Stimulated activated CD4-positive, alpha-beta T cell treated with anti-CD3 and anti-CD28 coated beads, TNF-alpha, amount 100 ng/mL, for 48 hours (primary cell): ENCODE measurements at regions not wholly inside any gene's neighbourhood (a gene's known extent, or its start where the extent isn't known, plus 50 kb on each side); places are given as distances from the start of the nearest gene placed in this dataset.
"Not testable (repeated sequence)": the region's sequence is repeated elsewhere in the genome, so short reads cannot be mapped to it uniquely, and the experiment has no call there.

ENCODE experiments used
- DNase-seq, 3 donors: peaks; one replicate each; pipeline ENCODE4 v3.0.0-alpha.2; 2020; ENCODE audit warnings: low read depth in 3 of 3

DNA sequence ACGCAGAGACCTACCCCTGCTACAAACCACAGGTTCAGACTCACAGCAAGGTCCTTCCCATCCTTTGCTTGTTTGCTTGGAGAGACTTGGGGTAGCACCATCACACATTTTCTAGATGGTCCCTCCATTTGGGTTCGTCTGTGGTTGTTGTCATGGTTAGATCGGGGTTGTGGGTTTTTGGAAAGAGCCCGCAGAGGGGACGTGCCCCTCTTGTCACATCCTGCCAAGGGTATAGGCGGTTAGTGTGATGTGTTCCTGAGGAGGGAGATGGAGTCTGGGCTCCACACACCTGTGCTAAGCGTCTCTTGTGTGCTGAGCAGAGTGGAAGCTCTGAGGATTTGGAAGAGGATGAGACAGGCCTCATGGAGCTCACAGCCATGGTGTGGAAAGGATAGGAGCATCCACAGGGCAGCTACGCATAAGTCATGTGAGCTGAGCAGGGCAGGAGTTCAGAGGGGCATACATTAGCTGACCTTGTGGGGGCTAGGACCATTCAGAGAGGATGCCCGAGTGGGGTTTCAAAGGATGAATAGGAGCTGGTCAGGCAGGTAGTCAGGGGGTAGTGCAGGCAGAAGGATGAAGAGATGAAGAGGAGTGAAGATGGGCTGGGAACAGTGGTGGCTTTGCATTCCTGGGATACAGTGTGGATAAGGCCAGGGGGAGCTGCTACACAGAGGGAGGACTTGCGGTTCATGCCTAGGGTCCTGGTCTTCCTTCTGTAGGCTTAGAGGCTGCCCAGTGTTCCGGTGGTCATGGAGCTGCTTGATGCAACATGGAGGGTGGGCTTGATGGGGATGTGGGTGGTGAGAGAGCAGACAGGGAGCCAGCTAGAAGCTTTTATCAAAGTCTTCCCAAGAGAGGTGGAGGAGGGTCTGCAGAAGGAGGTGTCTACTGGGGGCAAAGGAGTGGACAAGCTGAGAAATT lies 62.9 kb downstream of the ACKR3 start:
- no peak for DNase-seq

DNA sequence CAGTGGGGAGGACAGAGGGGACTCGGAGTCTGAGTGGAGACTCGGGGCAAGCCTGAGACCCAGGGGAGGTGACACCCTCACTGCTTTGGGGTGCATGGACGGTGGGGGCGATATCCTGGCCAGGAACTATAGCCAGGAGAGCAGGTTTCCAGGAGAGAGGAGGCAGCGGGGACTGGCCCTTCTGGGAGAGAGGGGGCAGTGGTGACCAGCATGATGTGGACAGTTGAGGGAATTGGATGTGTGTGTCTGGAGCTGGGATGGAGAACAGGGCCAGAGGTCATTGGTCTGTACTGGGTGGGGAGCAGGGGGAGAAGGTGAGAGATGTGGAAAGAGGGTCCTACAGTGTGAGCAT lies 63.6 kb downstream of the ACKR3 start:
- no peak for DNase-seq

DNA sequence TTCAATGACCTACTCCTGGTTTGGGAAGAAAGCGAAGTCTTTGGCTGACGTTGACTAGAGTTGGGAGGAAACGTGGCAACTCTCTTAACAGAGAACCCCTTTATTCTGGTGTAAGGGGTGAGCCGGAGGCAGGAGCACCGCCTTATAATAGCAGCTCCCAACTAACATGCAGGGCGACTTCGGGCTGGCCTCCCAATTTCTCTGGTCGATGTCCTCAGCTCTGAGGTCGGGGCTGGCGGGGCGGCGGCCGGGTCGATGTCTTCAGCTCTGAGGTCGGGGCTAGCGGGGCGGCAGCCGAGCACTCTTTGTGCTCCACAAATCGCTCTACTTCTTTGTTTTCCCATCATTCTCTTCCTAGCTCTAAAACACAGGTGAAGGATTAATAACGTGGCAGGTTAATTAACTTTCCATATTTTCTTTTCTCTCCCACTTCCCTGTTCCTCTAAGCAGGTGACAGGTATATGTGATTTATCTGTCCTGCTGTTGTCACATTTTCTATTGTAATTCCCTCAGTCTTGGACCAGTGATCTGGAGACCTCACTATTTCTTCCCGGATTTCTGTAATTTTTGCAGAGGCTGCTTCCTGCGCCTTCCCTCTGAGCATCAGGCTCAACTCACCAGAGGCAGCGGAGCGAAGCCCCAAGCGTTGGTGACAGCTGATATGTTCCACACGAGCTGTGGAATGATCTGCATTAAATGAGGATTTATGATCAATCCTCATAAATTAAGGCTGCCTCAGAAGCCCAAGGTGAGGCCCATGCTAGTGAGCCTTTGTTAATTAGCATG lies 64.3 kb downstream of the ACKR3 start:
- DNase-seq: no peak

DNA sequence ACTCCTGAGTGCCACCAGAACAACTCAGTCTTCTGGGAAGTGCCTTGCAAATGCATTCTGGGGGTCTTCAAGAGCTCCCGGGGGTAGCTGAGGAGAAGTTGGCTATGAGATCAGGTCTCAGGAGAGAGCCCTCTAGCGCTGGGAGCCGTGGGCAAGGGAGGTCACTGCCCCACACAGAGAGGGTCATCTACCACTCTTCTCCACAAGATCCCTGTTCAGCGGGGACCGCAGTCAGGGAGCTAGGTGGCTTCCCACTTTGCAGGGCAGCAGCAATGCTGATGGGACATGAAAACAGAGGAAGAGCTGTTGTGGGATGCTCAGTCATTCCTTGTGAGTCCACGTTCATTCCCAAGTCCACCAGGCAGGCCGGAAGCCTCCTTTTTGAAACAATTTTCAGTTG lies 66.6 kb downstream of the ACKR3 start:
- DNase-seq: no peak

DNA sequence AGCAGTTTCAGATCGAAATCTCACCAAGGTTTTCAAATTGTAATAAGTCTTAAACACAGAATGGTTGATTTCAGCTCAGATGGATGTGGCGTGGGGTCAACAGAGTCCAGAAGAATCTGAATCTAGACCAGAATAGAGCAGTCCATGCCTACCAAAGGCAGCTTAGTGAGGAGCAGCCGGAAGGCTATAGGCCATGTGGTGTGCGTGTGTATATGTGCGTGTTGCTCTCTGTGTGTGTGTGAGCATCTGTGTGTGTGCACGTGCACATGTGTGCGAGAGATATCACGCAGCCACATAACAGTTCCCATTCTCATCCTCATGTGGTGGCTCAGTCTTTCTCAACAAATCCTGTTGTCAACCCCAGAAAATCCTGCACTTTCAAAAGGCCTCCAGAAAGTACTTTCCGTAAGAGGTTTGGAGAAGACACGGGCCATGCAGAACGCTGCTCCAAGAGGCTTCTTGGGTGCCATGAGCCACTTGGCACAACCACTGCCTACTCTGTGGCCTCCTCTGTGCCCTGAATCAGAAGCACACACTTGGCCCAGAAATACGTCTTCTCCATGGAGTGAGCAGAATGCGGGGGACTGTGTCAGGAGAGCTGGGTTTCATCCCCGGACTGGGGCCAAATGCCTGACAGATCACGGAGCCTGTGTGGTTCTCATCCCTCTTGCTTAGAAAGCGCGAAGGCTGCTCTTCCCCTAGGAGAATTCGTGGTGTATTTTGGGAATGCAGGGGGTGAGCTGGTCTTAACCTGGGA lies 67.3 kb downstream of the ACKR3 start:
- no peak for DNase-seq

DNA sequence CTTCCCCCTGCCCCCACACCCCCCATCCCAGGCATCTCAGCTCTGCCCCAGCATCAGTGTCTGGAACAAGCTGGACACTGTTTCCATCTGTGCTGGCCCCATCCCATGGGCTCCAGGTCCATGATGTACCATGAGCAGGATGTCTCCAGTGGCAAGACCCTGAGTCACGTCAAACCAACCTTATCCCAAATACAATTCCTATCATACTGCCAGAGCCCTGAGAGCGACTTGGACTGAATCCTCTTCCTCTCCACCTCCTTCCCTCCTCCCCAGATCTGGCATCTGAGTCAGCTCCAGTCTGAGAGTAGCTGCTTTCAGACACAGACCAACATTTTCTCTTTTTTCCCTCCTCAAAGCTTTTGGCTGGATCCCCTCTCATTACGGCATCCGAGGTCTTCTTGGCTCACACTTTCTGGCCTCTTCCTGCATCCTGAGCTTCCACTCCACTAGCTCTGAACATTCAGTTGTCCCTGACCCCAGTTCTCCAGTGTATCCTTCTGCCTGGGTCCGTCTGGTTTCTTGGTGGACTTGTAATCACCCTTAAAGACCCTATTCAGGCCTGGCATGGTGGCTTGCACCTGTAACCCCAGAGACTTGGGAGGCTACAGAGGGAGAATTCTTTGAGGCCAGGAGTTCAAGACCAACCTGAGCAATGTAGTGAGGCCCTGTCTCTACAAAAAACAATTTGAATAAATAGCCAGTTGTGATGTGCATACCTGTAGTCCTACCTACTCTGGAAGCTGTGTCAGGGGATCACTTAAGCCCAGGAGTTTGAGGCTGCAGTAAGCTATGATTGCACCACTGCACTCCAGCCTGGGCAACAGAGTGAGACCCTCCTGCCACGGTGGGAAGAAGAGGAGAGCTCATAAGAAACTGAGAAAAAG lies 68.3 kb downstream of the ACKR3 start:
- no peak for DNase-seq

DNA sequence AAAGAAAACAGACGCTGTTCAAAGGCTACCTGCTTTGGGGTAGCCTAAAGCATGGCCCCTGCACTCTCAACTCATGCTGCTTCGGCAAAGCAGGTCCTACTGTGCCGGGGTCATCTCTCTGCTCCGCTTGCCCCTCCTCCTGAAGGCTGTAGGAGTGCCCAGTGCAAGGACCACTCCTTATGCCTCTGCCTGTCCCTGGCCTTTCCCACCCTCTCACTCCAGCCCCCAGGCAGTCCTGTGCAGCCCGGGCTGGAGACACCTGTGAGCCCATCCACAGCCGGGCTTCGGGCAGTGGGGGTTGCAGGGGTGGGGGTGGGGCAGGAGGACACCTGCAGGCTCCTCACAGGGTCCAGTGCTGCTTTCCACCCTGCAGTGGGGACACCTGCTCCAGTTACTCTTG lies 69.1 kb downstream of the ACKR3 start:
- no peak for DNase-seq

DNA sequence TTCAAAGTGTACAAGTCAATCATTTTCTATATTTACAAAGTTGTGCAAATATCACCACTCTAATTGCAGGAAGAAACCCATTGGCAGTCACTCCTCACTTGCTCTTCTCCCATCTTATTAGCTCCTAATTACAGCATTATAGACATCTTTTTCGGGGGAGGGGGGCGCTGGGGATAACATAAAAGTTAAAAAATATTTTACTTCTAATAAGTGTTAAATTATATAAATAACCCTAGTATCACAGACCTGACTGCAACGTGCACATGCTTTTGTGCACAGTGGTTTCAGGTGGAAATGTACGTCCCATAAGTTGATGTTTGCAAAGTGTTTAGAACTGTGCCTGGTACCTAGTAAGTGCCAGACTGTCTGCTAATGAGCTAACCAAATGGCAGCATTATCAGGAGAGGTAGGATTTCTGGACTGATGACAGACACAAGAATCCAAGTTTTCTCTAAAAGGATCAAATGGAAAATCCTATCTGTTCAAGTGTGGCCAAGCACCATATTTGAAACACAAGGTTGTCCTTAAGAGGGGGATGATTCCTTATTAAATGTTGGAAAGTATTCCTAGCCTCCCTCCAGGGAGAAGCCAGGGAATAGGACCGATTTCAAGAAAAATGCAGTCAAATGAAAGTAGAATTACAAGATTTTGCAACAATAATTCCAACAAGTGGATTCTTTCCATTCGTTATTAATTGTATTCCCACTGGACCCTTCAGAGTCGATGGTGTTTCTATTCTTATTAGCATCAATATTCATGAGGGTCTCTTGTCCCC lies 70.0 kb downstream of the ACKR3 start:
- DNase-seq: no peak

DNA sequence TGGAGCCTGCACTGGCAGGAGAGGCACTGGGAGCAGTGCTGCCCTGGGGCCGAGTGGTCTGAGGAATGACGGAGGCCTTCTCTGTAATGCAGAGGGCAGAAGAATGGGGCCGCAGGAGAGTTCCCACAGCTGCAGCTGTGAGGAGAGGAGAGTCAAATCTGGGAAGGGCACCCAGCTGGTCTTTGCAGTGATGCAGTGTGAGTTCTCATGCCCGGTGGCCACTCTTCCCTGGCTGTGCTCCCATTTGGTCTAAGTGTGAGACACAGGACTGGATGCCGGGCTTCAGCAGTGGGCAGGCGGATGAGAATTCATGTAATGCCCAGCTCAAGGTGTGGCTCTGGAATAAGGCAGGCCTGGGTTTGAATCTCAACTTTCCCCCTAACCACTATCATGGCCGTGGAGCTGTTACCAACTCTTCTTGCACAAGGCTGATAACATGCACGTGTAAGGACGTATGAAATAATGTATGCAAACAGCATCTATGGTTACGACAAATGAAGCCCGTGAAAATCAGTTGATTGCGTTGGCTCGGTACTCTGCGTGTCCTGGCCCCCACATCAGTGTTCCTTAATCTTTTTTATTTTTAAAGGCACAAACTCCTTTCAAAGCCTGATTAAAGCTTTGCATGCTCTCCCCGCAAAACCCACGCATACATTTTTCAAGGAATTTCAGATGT lies 71.6 kb downstream of the ACKR3 start:
- no peak for DNase-seq

DNA sequence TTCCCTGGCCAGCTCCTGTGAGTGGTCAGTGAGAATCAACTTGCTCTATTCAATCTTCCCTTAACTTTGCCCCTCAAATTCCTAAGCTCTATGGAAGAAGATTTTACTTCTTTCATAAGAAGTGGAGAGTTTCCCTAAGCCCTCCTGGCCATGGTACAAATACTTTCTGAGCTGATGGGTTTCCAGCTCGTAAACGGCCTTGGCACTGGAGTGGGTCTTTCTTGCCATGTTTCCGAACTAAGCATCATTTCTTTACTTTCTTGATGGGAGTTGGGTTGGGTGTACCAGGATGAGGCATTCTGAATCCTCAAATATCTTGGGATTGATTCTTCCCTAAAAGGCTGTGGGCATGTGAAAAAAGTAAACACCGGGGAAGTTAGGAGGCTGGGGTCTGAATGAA lies 72.5 kb downstream of the ACKR3 start:
- DNase-seq: no peak

DNA sequence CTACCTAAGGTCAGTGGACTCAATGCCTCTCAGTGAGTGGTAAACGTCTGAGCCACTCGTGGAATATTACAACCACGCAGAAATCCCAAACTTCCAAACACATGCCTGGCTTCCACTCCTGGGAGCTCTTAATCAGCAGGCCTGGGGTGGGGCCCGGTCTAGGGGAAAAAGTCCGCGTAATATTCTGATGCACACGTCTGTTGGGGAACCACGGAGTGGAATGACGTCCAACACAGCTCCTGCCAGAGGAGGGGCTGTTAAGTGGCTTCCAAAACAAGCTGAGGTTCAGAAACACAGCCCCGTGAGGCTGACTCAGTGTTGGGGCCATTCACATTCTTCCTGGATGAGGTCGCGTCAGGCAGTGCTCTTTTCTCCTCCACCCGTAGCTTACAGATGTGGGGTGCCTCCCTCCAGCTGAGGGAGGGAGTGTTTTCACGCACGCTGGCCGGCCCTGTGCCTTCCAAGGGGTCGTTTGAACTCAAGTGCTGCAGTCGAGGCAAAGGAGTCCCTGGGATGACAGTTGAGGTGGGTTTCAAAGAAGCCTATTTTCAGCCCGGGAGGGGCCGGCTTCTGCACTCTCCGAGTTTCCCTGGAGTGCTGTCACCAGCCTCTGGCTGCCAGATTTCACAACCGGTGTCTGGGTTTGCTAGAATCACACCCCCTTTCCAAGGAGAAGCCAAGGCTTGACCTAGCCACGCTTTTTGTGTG lies 73.1 kb downstream of the ACKR3 start:
- no peak for DNase-seq

DNA sequence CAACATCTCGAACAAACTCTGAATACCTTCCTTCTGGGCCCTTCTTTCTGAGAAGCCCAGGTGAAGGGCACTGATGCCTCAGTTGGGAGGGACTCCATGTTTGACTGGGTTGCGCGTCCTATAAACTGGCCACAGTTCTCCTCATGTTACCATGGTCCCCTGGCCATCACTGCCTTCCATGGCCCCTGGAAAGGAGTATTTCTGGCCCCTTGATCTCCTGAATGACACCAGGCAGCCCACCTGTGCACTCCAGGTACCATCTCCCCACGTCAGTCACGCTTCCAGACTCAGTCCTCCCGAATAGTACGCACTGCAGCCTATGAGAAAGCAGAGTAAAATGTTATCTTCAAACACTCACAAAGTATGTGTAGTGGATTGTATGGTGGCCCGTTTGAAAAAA lies 73.9 kb downstream of the ACKR3 start:
- DNase-seq: no peak

DNA sequence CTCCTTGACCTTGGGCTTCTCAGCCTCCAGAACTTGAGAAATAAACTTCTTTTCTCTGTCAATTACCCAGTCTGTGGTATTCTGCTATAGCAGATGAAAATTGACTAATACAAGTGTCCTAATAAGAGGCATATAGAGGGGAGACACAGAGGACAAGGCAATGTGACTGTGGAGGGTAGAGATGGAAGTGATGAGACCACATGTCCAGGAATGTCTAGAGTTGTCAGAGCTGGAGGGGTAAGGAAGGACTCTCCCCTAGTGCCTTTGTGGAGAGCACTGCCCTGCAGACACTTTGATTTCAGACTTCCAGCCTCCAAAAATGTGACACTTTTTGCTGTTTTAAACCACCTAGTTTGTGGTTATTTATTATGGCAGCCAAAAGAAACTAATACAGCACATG lies 74.4 kb downstream of the ACKR3 start:
- DNase-seq: no peak

DNA sequence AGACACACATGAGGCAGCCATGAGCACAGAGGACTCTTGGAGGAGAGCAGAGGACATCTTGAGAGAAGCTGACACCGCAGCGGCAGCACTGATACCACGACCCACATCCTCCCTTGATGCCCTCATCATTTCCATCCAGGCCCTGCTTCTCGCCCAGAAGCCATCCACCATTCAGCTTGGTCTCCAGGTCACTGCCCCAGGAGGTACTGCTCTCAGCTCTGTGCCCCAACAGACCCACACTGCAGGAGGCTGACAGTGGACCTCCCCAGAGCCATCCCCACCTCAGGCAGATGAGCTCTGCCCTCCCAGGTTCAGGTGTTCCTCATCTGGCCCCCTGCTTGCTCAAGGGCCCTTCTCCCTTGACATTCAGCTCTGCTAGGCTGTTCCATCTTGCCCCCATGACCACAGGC lies 74.9 kb downstream of the ACKR3 start:
- no peak for DNase-seq

DNA sequence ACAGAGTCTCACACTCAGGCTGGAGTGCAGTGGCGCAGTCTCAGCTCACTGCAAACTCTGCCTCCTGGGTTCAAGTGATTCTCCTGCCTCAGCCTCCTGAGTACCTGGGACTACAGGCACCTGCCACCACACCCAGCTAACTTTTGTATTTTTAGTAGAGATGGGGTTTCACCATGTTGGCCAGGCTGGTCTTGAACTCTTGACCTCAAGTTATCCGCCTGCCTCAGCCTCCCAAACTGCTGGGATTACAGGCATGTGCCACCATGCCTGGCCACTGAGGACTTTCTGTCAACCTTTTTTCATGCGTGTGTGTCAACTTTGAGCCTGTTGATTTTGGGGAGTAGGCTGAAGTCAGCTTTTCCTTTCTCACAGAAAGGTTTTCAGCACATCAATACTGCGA lies 75.5 kb downstream of the ACKR3 start:
- DNase-seq: not testable (repeated sequence)

DNA sequence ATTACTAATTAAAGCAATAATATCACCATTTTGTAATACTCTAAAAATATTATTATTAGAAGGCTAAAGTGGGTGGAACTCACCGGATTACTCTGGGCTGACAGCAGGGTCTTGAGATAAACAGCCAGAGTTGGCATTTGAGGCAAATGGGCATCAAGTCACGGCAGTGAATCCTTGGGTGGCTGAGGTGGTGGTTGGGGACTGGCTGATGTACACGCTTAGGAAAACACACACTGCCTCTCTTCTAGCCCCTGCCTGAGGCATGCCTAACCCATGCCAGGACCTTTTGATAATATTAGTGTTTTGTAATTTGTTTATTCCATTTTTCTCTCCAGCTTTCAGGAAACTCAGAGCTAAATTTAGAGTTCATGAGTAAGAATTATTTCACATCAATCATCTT lies 76.8 kb downstream of the ACKR3 start:
- DNase-seq: no peak

DNA sequence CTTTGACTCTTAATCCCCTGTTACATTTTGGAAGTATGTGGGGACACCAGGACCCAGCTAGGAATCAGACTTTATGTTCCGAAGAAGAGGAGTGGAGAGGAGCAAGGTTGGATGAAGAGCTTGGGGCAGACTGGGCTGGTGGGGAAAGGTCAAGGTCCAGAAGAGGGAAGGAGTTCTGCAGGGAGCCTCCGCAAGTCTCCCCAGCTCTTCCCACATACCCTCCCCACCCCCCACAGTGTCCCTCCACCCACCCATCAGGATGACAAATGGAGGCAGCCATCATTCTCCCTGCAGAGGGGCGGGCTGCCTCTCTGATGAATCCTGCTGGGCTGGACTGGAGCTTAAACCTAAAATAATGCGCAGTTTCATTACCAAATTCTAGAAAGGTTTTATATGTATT lies 77.2 kb downstream of the ACKR3 start:
- no peak for DNase-seq

DNA sequence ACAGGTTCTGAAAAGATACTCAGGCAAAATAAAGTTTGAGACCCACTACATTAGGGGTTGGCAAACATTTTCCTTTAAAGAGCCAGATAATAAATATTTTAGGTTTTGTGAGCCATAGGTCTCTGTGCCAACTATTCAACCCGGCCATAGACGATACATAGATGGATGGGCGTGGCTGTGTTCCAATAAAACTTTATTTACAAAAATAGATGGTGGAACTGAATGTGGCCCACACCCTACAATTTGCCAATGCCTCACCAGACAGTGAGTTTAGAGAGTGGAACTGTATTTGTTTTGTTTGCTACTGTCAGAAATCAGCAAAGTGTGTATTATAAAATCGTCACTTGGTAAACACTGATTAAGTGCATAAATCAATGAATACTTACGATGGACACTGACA lies 78.0 kb downstream of the ACKR3 start:
- DNase-seq: no peak

DNA sequence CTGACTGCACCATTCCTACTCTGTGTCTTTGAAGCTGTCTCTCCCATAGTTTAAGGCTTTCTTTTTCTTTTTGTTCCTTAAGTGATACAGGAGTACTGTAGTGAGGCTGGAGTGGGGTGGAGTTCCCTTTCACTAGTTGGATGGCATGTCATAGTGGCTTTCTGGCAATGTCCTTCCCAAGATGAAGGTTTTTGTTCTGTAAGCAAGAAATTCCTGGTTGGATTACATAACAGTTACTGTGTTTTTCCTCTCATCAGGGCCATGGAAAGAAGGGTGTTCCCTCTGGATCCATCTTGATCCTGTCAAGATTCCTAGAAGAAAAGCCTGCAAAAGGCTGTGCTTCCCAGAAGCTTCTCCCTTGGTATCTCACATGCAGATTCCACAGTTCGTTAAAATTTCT lies 84.2 kb downstream of the ACKR3 start:
- DNase-seq: no peak
